GM12892 (cell line): ENCODE measurements at regions not wholly inside any gene's neighbourhood (a gene's known extent, or its start where the extent isn't known, plus 50 kb on each side); places are given as distances from the start of the nearest gene placed in this dataset.

Experiments
- POLR2A ChIP-seq: IDR thresholded peaks from 2 replicates; pipeline ENCODE4 v1.6.1; 2011; ENCODE audit warnings: low read depth, low read length, control low read depth
- POLR2AphosphoS5 ChIP-seq: IDR thresholded peaks from 2 replicates; pipeline ENCODE4 v1.6.1; 2011; ENCODE audit warnings: low read depth, low read length, control low read depth
- TAF1 ChIP-seq: IDR thresholded peaks from 2 replicates; pipeline ENCODE4 v1.6.1; 2011; ENCODE audit warnings: low read depth, mild to moderate bottlenecking, control low read depth, low read length, borderline replicate concordance

DNA sequence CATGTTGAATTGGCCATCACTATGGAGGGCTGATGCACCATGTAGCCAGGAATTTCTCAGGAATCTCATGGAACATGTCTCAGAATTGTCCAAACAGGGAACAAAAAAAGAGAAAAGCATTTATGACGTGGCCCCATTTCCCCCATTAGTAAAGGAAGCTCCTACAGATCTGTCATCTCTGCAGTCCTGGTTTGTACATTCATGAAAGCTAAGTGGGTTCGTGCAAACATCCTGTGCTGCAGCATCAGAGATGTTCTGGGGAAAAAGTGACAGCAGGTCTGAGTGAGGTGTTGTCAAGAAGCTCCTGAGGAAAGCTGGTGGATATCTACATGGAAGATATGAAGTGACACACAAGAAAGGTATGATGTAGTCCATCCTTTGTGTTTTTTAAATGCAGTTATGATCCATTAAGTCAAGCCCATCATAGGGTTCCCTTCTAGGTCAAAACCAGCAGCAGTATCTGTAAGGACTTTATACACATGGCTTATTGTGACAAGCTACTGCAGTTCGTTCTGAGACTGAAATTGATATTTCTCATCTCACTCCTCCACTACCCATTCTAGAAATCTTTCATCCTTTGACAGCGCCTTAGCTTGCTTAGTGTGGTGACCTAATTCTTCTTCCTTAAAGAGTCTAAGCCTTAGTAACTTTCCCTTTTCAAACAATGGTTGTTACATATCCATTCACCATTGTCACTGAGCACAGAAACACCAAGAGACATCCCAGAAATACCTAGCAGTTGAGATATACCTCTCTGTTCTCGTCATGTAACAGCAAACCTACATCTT is 200.0 kb upstream of the TCF21 start:
- TF ChIP-seq POLR2A (no peak), POLR2AphosphoS5 (no peak), TAF1 (no peak)
